Gastroesophageal sphincter (tissue), 4 donors: ENCODE measurements at regions not wholly inside any gene's neighbourhood (a gene's known extent, or its start where the extent isn't known, plus 50 kb on each side); places are given as distances from the start of the nearest gene placed in this dataset.

Experiments used
- ATAC-seq: fragments of 150-250 bp; one replicate; pipeline ENCODE4 v1.9.1; 2016; ENCODE audit warnings: mild to moderate bottlenecking, moderate library complexity
- H3K27ac ChIP-seq, 4 donors: fragments of 200-600 bp; sonication (generic) in 3 of 4; 1 replicate in 3 of 4; 2 replicates in 1 of 4; pipeline ENCODE4 v1.5.1; 2016 to 2019
- H3K27me3 ChIP-seq: fragments of 200-600 bp; sonication (generic); one replicate; pipeline ENCODE4 v1.5.1; 2019
- H3K36me3 ChIP-seq, 2 donors: fragments of 200-600 bp; sonication (generic); one replicate each; pipeline ENCODE4 v1.5.1; 2019; ENCODE audit warnings: control low read depth in 1 of 2
- H3K4me1 ChIP-seq, 3 donors: fragments of 200-600 bp; sonication (generic); 1 replicate in 2 of 3; 2 replicates in 1 of 3; pipeline ENCODE4 v1.5.1; 2016 to 2019; ENCODE audit warnings: control low read depth in 2 of 3
- H3K4me3 ChIP-seq, 2 donors: fragments of 200-600 bp; sonication (generic); one replicate each; pipeline ENCODE4 v1.5.1; 2019; ENCODE audit warnings: mild to moderate bottlenecking in 1 of 2, moderate library complexity in 1 of 2
- H3K9me3 ChIP-seq, 3 donors: fragments of 200-600 bp; sonication (generic); one replicate each; pipeline ENCODE4 v1.5.1; 2017 to 2019; ENCODE audit warnings: control low read depth in 2 of 3
- EP300 ChIP-seq: sonication (generic); formaldehyde crosslinking; IDR thresholded peaks from one replicate; pipeline ENCODE4 v1.6.1; 2017; ENCODE audit warnings: antibody characterized with exemption, mild to moderate bottlenecking
- POLR2A ChIP-seq, 2 donors: fragments of 450-650 bp; IDR thresholded peaks; one replicate each; pipeline ENCODE4 v1.6.1; 2017; ENCODE audit warnings: antibody characterized with exemption in 2 of 2, mild to moderate bottlenecking in 2 of 2, moderate library complexity in 1 of 2
- POLR2AphosphoS5 ChIP-seq: sonication (generic); formaldehyde crosslinking; IDR thresholded peaks from one replicate; pipeline ENCODE4 v1.6.1; 2017; ENCODE audit warnings: antibody characterized with exemption
- WGBS, 2 donors: methylation state at CpG; one replicate each; pipeline ENCODE4 v1.1.5; 2018; ENCODE audit warnings: low coverage in 1 of 2; 5-methylcytosine and 5-hydroxymethylcytosine counted together
- TF ChIP-seq, protein P1 (sequence below), 4 experiments: fragments of 200-600 bp in 2 of 4; fragments of 450-650 bp in 2 of 4; sonication (generic) in 1 of 4; IDR thresholded peaks; one replicate each; pipeline ENCODE4 v1.5.1; 2017 to 2019; ENCODE audit warnings: antibody characterized with exemption in 4 of 4, mild to moderate bottlenecking in 2 of 4, moderate library complexity in 2 of 4

GRCh38 chr1:228647523-228648444 is 87.5 kb upstream of the RHOU start:
- Histone ChIP-seq H3K36me3 (no peaks in the 10 kb centered on the region), H3K4me1 (peaks cover 0 to 24% (median 10%) of the 10 kb centered on the region in 3 donors), H3K9me3 (no peaks in the 10 kb centered on the region), H3K27me3 (peaks cover 63% of the 10 kb centered on the region), H3K4me3 (peak overlapping the region in 1 of 2 donors; percentile 45), H3K27ac (no peak overlapping the region)
- ATAC-seq, result peak; percentile 28
- WGBS, 2 donors, result 2% methylated on average over 14 to 15 of the region's 67 CpGs
- TF ChIP-seq POLR2AphosphoS5 (no peak), EP300 (no peak), POLR2A (IDR thresholded peaks at IDR 0.05) (no peak)
- TF ChIP-seq, protein P1, sequence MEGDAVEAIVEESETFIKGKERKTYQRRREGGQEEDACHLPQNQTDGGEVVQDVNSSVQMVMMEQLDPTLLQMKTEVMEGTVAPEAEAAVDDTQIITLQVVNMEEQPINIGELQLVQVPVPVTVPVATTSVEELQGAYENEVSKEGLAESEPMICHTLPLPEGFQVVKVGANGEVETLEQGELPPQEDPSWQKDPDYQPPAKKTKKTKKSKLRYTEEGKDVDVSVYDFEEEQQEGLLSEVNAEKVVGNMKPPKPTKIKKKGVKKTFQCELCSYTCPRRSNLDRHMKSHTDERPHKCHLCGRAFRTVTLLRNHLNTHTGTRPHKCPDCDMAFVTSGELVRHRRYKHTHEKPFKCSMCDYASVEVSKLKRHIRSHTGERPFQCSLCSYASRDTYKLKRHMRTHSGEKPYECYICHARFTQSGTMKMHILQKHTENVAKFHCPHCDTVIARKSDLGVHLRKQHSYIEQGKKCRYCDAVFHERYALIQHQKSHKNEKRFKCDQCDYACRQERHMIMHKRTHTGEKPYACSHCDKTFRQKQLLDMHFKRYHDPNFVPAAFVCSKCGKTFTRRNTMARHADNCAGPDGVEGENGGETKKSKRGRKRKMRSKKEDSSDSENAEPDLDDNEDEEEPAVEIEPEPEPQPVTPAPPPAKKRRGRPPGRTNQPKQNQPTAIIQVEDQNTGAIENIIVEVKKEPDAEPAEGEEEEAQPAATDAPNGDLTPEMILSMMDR (IDR thresholded peaks at IDR 0.05), result no peak

DNA sequence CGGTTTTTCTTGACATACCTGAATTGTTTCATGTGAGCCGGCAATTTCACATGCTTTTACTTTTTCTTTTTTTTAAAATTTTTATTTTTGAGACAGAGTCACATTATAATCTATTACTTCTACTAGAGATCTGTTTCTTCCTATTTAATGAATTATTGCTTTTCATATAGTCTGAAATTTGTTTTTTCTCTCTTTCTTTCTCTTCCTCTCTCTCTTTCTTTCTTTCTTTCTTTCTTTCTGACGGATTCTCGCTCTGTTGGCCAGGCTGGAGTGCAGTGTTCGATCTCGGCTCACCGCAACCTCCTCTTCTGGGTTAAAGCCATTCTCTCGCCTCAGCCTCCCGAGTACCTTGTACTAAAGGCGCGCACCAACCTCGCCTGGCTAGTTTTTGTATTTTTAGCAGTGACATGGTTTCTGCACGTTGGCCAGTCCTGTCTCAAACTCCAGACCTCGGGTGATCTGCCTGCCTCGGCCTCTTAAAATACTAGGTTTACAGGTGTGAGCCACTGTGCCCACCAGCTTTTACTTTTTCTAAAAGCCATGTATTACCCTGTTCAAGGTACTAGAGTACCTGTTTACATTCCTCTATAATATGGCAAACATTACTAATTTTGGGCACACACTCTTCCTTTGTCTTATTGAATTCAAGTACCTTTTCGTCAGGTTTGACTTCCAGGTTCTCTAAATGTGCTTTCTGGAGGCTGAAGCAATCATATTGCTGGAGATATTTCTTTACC is 86.5 kb upstream of the RHOU start:
- Histone ChIP-seq H3K27ac (no peak overlapping the region), H3K36me3 (no peaks in the 10 kb centered on the region), H3K4me1 (peaks cover 0 to 24% (median 10%) of the 10 kb centered on the region in 3 donors), H3K27me3 (peaks cover 73% of the 10 kb centered on the region), H3K9me3 (no peaks in the 10 kb centered on the region), H3K4me3 (no peak overlapping the region)
- WGBS, 2 donors, result 41 to 47% methylated on average over 10 to 16 of the region's 16 CpGs
- no peak for ATAC-seq
- TF ChIP-seq POLR2AphosphoS5, result no peak
- TF ChIP-seq, protein P1 (IDR thresholded peaks at IDR 0.05), result no peak
- TF ChIP-seq POLR2A (IDR thresholded peaks at IDR 0.05), result no peak
- TF ChIP-seq EP300, result no peak

- no peak overlapping the region for H3K4me3 ChIP-seq
- ATAC-seq, result no peak
- no peaks in the 10 kb centered on the region for H3K36me3 ChIP-seq
- no peak for TF ChIP-seq EP300
- TF ChIP-seq, protein P1 (IDR thresholded peaks at IDR 0.05), result no peak
- TF ChIP-seq POLR2AphosphoS5, result no peak
- TF ChIP-seq POLR2A (IDR thresholded peaks at IDR 0.05), result no peak
- WGBS, 2 donors, result 14 to 21% methylated on average over 3 to 8 of the region's 23 CpGs
- H3K27me3 ChIP-seq, result peaks cover 87% of the 10 kb centered on the region
- H3K27ac ChIP-seq, result no peak overlapping the region
- peaks cover 0 to 24% (median 10%) of the 10 kb centered on the region in 3 donors for H3K4me1 ChIP-seq
- no peaks in the 10 kb centered on the region for H3K9me3 ChIP-seq
Measured at GRCh38 chr1:228650141-228650540, 85.1 kb upstream of the RHOU start.

DNA sequence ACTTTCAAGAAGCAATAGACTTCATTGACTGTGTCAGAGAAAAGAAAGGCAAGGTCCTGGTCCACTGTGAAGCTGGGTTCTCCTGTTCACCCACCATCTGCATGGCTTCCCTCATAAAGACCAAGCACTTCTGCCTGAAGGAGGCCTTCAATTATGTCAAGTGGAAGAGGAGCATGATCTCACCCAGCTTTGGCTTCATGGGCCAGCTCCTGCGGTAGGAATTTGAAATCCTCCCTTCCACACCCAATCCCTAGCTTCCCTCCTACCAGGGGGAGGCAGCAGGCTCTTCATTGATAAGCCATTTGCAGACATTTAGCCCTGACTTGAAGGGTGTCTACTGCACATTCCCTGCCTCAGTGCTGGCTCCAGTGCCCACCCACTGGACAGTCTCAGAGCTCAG is 84.3 kb upstream of the RHOU start:
- Histone ChIP-seq H3K4me1 (peaks cover 0 to 24% (median 10%) of the 10 kb centered on the region in 3 donors), H3K27me3 (peaks cover 95% of the 10 kb centered on the region), H3K27ac (no peak overlapping the region), H3K4me3 (no peak overlapping the region), H3K9me3 (no peaks in the 10 kb centered on the region), H3K36me3 (no peaks in the 10 kb centered on the region)
- TF ChIP-seq, protein P1 (IDR thresholded peaks at IDR 0.05), result no peak
- no peak for TF ChIP-seq POLR2AphosphoS5
- TF ChIP-seq EP300, result no peak
- TF ChIP-seq POLR2A (IDR thresholded peaks at IDR 0.05), result no peak
- ATAC-seq, result no peak
- WGBS, 2 donors, result no CpG with 5 or more reads among the region's 1 CpG
